HCT116 (cell line): ENCODE measurements at regions not wholly inside any gene's neighbourhood (a gene's known extent, or its start where the extent isn't known, plus 50 kb on each side); places are given as distances from the start of the nearest gene placed in this dataset.

Source experiments
- CTCF ChIP-seq, 3 experiments: fragments of 200-600 bp in 1 of 3; sonication (generic) in 1 of 3; IDR thresholded peaks in 2 of 3; conservative IDR thresholded peaks in 1 of 3; 2 replicates each; pipeline ENCODE4 v1.5.1; 2012 to 2017; ENCODE audit warnings: low read depth in 2 of 3, low read length in 2 of 3, antibody characterized with exemption in 1 of 3, borderline replicate concordance in 1 of 3, control low read depth in 1 of 3, mild to moderate bottlenecking in 1 of 3, mixed read lengths in 1 of 3, mixed run types in 1 of 3, moderate library complexity in 1 of 3; ENCODE audit not compliant: insufficient read depth in 1 of 3
- EZH2 ChIP-seq: fragments of 200-600 bp; sonication (generic); IDR thresholded peaks from 2 replicates; pipeline ENCODE4 v1.6.1; 2017; ENCODE audit warnings: antibody characterized with exemption, mixed run types
- JUND ChIP-seq: IDR thresholded peaks from 2 replicates; pipeline ENCODE4 v1.6.1; 2012
- POLR2A ChIP-seq: IDR thresholded peaks from 2 replicates; pipeline ENCODE4 v1.7.0; 2011; ENCODE audit warnings: borderline replicate concordance; ENCODE audit not compliant: insufficient read depth, insufficient read length; ENCODE audit errors: extremely low read depth
- POLR2AphosphoS5 ChIP-seq: IDR thresholded peaks from 2 replicates; pipeline ENCODE4 v1.6.1; 2011; ENCODE audit warnings: mild to moderate bottlenecking, low read depth, low read length, moderate library complexity
- REST ChIP-seq: IDR thresholded peaks from 2 replicates; pipeline ENCODE4 v1.6.1; 2012; ENCODE audit warnings: low read depth
- ZBTB33 ChIP-seq: IDR thresholded peaks from 2 replicates; pipeline ENCODE4 v1.6.1; 2011; ENCODE audit warnings: mild to moderate bottlenecking, low read length, moderate library complexity; ENCODE audit not compliant: insufficient replicate concordance; ENCODE audit errors: extremely low read depth
- ZNF274 ChIP-seq: fragments of 200-500 bp; sonication (Bioruptor generic); IDR thresholded peaks from 2 replicates; pipeline ENCODE4 v1.6.1; 2014; ENCODE audit warnings: mild to moderate bottlenecking, low read depth, low read length, inconsistent platforms

GRCh38 chr4:122293374-122294365, 85.1 kb upstream of the ADAD1 start:
- TF ChIP-seq POLR2AphosphoS5 (no peak), ZNF274 (no peak), REST (no peak), ZBTB33 (no peak), CTCF (IDR thresholded peaks at IDR 0.05 in 2 of 3, conservative IDR thresholded peaks at IDR 0.05 in 1 of 3; ENCODE audit: borderline replicate concordance in 1 of 3, insufficient read depth in 1 of 3, low read depth in 2 of 3, low read length in 2 of 3) (no peak), EZH2 (no peak), JUND (no peak), POLR2A (no peak)
